Gastroesophageal sphincter (tissue), 4 donors: ENCODE measurements at regions not wholly inside any gene's neighbourhood (a gene's known extent, or its start where the extent isn't known, plus 50 kb on each side); places are given as distances from the start of the nearest gene placed in this dataset.

Source experiments
- ATAC-seq: fragments of 150-250 bp; one replicate; pipeline ENCODE4 v1.9.1; 2016; ENCODE audit warnings: mild to moderate bottlenecking, moderate library complexity
- H3K27ac ChIP-seq, 4 donors: fragments of 200-600 bp; sonication (generic) in 3 of 4; 1 replicate in 3 of 4; 2 replicates in 1 of 4; pipeline ENCODE4 v1.5.1; 2016 to 2019
- H3K27me3 ChIP-seq: fragments of 200-600 bp; sonication (generic); one replicate; pipeline ENCODE4 v1.5.1; 2019
- H3K36me3 ChIP-seq, 2 donors: fragments of 200-600 bp; sonication (generic); one replicate each; pipeline ENCODE4 v1.5.1; 2019; ENCODE audit warnings: control low read depth in 1 of 2
- H3K4me1 ChIP-seq, 3 donors: fragments of 200-600 bp; sonication (generic); 1 replicate in 2 of 3; 2 replicates in 1 of 3; pipeline ENCODE4 v1.5.1; 2016 to 2019; ENCODE audit warnings: control low read depth in 2 of 3
- H3K4me3 ChIP-seq, 2 donors: fragments of 200-600 bp; sonication (generic); one replicate each; pipeline ENCODE4 v1.5.1; 2019; ENCODE audit warnings: mild to moderate bottlenecking in 1 of 2, moderate library complexity in 1 of 2
- H3K9me3 ChIP-seq, 3 donors: fragments of 200-600 bp; sonication (generic); one replicate each; pipeline ENCODE4 v1.5.1; 2017 to 2019; ENCODE audit warnings: control low read depth in 2 of 3
- EP300 ChIP-seq: sonication (generic); formaldehyde crosslinking; IDR thresholded peaks from one replicate; pipeline ENCODE4 v1.6.1; 2017; ENCODE audit warnings: antibody characterized with exemption, mild to moderate bottlenecking
- POLR2A ChIP-seq, 2 donors: fragments of 450-650 bp; IDR thresholded peaks; one replicate each; pipeline ENCODE4 v1.6.1; 2017; ENCODE audit warnings: antibody characterized with exemption in 2 of 2, mild to moderate bottlenecking in 2 of 2, moderate library complexity in 1 of 2
- POLR2AphosphoS5 ChIP-seq: sonication (generic); formaldehyde crosslinking; IDR thresholded peaks from one replicate; pipeline ENCODE4 v1.6.1; 2017; ENCODE audit warnings: antibody characterized with exemption
- WGBS, 2 donors: methylation state at CpG; one replicate each; pipeline ENCODE4 v1.1.5; 2018; ENCODE audit warnings: low coverage in 1 of 2; 5-methylcytosine and 5-hydroxymethylcytosine counted together
- TF ChIP-seq, protein P1 (sequence below), 4 experiments: fragments of 200-600 bp in 2 of 4; fragments of 450-650 bp in 2 of 4; sonication (generic) in 1 of 4; IDR thresholded peaks; one replicate each; pipeline ENCODE4 v1.5.1; 2017 to 2019; ENCODE audit warnings: antibody characterized with exemption in 4 of 4, mild to moderate bottlenecking in 2 of 4, moderate library complexity in 2 of 4

DNA sequence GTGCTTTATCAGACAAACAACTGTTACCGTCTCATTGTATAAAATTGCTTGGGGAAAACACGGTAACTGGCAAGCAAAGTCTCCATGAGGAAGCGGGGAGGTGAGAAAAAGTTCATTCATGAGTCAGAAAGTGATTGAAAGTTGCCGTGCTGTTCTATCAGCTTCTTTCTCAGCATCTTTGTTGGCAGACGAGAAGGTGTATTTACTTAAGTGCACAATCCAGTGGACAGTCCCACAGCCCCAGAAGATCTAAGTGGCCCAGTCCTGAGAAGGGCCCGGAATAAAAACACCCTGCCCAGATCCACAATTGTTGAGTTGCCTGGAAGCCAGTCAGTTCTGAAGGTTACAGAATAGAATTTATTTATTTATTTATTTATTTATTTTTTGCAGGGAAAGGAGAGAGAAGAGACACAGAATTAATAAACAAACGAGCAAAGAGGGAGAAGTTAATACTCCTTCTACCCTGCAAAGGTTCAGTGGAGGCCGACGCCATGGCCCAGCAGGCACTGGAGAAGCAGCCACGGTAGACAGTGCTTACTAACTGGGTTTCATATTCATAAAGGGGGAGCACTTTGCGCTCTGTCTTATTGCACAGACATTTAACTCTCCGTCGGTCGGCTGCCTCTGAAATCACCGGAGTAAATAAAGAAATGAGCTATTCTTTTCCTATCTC lies 676.0 kb upstream of the SALL3 start:
- Histone ChIP-seq H3K36me3 (no peaks in the 10 kb centered on the region), H3K27me3 (peaks cover 44% of the 10 kb centered on the region), H3K9me3 (no peaks in the 10 kb centered on the region), H3K4me3 (no peak overlapping the region), H3K4me1 (no peaks in the 10 kb centered on the region), H3K27ac (no peak overlapping the region)
- ATAC-seq = no peak
- WGBS, 2 donors = 40 to 41% methylated on average over 10 to 15 of the region's 15 CpGs
- no peak for TF ChIP-seq EP300
- TF ChIP-seq POLR2A (IDR thresholded peaks at IDR 0.05) = no peak
- TF ChIP-seq, protein P1, sequence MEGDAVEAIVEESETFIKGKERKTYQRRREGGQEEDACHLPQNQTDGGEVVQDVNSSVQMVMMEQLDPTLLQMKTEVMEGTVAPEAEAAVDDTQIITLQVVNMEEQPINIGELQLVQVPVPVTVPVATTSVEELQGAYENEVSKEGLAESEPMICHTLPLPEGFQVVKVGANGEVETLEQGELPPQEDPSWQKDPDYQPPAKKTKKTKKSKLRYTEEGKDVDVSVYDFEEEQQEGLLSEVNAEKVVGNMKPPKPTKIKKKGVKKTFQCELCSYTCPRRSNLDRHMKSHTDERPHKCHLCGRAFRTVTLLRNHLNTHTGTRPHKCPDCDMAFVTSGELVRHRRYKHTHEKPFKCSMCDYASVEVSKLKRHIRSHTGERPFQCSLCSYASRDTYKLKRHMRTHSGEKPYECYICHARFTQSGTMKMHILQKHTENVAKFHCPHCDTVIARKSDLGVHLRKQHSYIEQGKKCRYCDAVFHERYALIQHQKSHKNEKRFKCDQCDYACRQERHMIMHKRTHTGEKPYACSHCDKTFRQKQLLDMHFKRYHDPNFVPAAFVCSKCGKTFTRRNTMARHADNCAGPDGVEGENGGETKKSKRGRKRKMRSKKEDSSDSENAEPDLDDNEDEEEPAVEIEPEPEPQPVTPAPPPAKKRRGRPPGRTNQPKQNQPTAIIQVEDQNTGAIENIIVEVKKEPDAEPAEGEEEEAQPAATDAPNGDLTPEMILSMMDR (IDR thresholded peaks at IDR 0.05) = no peak
- no peak for TF ChIP-seq POLR2AphosphoS5

DNA sequence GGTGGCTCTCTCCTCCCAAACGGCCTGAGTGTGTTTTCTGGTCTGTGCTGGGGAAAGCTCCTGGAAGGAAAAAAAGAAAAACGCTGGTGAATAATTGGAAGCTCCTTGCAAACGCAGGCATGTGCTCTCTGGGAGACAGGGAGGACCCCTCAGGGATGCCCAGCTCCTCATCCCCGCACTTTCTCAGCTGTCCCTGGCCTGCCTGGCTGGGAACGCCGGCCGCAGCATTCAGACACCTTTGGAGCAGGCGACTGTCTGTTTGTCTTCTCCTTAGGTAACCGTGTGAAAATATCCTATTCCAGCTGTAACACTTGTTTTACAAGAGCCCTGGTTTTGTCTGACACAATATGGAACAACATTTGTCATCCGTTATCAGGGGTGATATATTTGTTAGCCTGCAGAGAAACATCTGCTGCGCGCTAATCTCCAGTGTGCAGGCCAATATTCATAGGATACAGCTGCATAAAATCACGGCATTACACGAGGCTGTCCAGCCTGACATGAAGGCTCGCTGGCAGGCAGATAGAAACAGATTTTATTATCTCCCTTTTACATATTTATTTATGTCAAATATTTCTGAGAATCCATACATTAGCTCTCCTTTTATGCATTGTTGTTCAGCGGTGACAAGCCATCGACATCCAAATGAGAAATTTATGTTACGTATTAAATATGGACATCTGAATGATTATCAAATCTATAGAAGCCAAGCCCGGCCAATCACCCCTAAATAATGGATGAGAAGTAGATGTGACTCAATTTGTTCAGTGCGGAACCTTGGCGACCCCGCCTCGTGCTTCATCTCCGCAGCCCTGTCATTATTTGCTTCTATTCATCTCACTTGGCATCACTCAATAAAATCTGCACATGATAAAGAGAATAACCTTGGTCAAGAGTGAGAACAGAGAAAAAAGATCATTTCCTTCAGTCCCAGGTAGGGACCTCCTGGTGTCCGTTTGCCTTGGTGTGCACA lies 675.1 kb upstream of the SALL3 start:
- H3K4me1 ChIP-seq = no peaks in the 10 kb centered on the region
- H3K36me3 ChIP-seq = no peaks in the 10 kb centered on the region
- TF ChIP-seq EP300 (no peak), POLR2A (IDR thresholded peaks at IDR 0.05) (no peak), POLR2AphosphoS5 (no peak)
- TF ChIP-seq, protein P1 (IDR thresholded peaks at IDR 0.05) = no peak
- H3K27ac ChIP-seq = no peak overlapping the region
- no peaks in the 10 kb centered on the region for H3K9me3 ChIP-seq
- peaks cover 44% of the 10 kb centered on the region for H3K27me3 ChIP-seq
- 25 to 49% methylated on average over 18 to 19 of the region's 25 CpGs for WGBS, 2 donors
- no peak overlapping the region for H3K4me3 ChIP-seq
- no peak for ATAC-seq

DNA sequence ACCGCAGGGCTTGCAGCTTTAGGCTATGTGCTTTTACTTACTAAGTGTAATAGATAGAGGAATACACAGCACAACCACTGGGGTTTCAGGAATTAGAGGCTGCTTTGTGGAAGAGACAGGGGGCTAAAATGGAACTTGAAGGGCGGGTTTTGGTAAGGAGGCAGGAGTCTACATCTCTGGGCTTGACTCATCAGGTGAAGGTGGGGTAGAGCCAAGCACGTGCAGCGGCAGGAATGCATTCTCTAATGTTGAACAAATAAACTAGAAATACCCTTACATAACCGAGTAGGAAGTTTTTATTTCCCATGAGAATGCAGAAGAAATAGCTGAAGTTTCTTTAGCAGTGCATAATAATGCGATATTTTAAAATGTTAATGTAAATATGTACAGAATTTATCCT lies 673.8 kb upstream of the SALL3 start:
- 61 to 75% methylated on average over 5 to 6 of the region's 6 CpGs for WGBS, 2 donors
- H3K27me3 ChIP-seq = peaks cover 46% of the 10 kb centered on the region
- H3K36me3 ChIP-seq = no peaks in the 10 kb centered on the region
- TF ChIP-seq, protein P1 (IDR thresholded peaks at IDR 0.05) = no peak
- TF ChIP-seq EP300 (no peak), POLR2A (IDR thresholded peaks at IDR 0.05) (no peak), POLR2AphosphoS5 (no peak)
- no peak for ATAC-seq
- no peak overlapping the region for H3K27ac ChIP-seq
- no peaks in the 10 kb centered on the region for H3K4me1 ChIP-seq
- no peaks in the 10 kb centered on the region for H3K9me3 ChIP-seq
- H3K4me3 ChIP-seq = no peak overlapping the region

DNA sequence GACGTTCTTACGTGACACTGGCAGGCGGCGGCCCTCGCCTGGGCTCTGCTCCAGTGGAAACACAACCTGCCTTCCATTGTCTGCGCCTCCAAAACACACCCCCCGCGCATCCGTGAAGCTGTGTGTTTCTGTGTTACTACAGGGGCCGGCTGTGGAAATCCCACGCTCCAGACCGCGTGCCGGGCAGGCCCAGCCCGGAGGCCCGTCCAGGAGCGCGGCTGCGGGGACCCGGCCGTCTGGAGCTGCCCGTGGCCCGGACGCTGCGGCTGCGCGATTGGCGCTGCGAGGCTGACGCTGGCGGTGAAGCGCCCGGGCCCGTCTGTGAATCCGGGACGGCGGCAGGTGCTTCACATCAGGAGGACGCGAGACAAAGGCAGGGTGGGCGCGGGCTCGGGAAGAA lies 670.3 kb upstream of the SALL3 start:
- no peak for TF ChIP-seq POLR2AphosphoS5
- TF ChIP-seq POLR2A (IDR thresholded peaks at IDR 0.05) = no peak
- TF ChIP-seq EP300 = no peak
- TF ChIP-seq, protein P1 (IDR thresholded peaks at IDR 0.05) = no peak
- Histone ChIP-seq H3K27ac (no peak overlapping the region), H3K27me3 (peaks cover 38% of the 10 kb centered on the region), H3K4me1 (no peaks in the 10 kb centered on the region), H3K4me3 (no peak overlapping the region), H3K36me3 (no peaks in the 10 kb centered on the region), H3K9me3 (no peaks in the 10 kb centered on the region)
- no peak for ATAC-seq
- 76% methylated on average over 3 of the region's 42 CpGs; no CpG with 5 or more reads in 1 of the 2 donors for WGBS, 2 donors
